Testis (tissue), 2 donors: ENCODE measurements at regions not wholly inside any gene's neighbourhood (a gene's known extent, or its start where the extent isn't known, plus 50 kb on each side); places are given as distances from the start of the nearest gene placed in this dataset.

Source experiments
- DNase-seq: peaks from one replicate; pipeline ENCODE4 v3.0.0-alpha.2; 2019
- H3K27ac ChIP-seq, 2 donors: fragments of 200-600 bp; sonication (generic); one replicate each; pipeline ENCODE4 v1.5.1; 2019
- H3K27me3 ChIP-seq: fragments of 200-600 bp; sonication (generic); one replicate; pipeline ENCODE4 v1.5.1; 2019
- H3K36me3 ChIP-seq: fragments of 200-600 bp; sonication (generic); one replicate; pipeline ENCODE4 v1.5.1; 2017; ENCODE audit warnings: low read depth; ENCODE audit errors: missing control alignments
- H3K4me1 ChIP-seq: fragments of 200-600 bp; sonication (generic); one replicate; pipeline ENCODE4 v1.5.1; 2019
- H3K4me3 ChIP-seq, 2 donors: fragments of 200-600 bp; sonication (generic); one replicate each; pipeline ENCODE4 v1.5.1; 2017 to 2019
- H3K9me3 ChIP-seq: fragments of 200-600 bp; sonication (generic); one replicate; pipeline ENCODE4 v1.5.1; 2017
- POLR2A ChIP-seq: fragments of 450-650 bp; IDR thresholded peaks from one replicate; pipeline ENCODE4 v1.6.1; 2017; ENCODE audit warnings: antibody characterized with exemption, mild to moderate bottlenecking, moderate library complexity
- WGBS, 2 donors: methylation state at CpG; one replicate each; pipeline ENCODE4 v1.1.5; 2018; 5-methylcytosine and 5-hydroxymethylcytosine counted together
- intact Hi-C: fragments of 100-400 bp; cut with DNase I; formaldehyde crosslinking; loops from one replicate; pipeline ENCODE4 v1.15.1; 2023; ENCODE audit warnings: low total_unique reads
- TF ChIP-seq, protein P1 (sequence below), 3 experiments: fragments of 450-650 bp in 2 of 3; fragments of 200-600 bp in 1 of 3; sonication (generic) in 1 of 3; IDR thresholded peaks; one replicate each; pipeline ENCODE4 v1.5.1; 2016 to 2019; ENCODE audit warnings: antibody characterized with exemption in 3 of 3, mild to moderate bottlenecking in 2 of 3, moderate library complexity in 1 of 3

DNA sequence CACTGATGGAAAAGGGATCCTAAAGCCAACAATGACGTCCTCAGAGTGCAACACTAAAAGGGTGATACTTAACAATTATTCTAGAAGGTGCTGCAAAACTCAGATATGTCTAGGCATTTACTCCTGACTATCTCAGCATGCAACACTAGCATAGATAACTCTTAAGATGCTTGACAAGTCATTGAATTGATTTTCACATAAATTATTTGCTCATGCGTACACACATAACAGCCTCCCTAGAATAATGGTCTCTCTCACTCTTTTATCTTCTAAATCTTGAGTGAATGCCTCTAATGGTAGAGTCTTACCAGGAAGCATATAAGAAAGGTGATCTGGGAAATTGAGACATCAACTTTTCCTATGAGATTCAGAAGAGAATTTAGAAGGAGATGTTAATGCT, 1283.7 kb downstream of the MRPL39 start:
- intact Hi-C loops, result no loop called here
- Histone ChIP-seq H3K9me3 (no peaks in the 10 kb centered on the region), H3K36me3 (no peaks in the 10 kb centered on the region), H3K4me3 (no peak overlapping the region), H3K27me3 (no peaks in the 10 kb centered on the region), H3K27ac (no peak overlapping the region), H3K4me1 (no peaks in the 10 kb centered on the region)
- TF ChIP-seq, protein P1, sequence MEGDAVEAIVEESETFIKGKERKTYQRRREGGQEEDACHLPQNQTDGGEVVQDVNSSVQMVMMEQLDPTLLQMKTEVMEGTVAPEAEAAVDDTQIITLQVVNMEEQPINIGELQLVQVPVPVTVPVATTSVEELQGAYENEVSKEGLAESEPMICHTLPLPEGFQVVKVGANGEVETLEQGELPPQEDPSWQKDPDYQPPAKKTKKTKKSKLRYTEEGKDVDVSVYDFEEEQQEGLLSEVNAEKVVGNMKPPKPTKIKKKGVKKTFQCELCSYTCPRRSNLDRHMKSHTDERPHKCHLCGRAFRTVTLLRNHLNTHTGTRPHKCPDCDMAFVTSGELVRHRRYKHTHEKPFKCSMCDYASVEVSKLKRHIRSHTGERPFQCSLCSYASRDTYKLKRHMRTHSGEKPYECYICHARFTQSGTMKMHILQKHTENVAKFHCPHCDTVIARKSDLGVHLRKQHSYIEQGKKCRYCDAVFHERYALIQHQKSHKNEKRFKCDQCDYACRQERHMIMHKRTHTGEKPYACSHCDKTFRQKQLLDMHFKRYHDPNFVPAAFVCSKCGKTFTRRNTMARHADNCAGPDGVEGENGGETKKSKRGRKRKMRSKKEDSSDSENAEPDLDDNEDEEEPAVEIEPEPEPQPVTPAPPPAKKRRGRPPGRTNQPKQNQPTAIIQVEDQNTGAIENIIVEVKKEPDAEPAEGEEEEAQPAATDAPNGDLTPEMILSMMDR (IDR thresholded peaks at IDR 0.05), result no peak
- TF ChIP-seq POLR2A, result no peak
- DNase-seq, result no peak
- WGBS, 2 donors, result 87 to 91% methylated on average over 2 of the region's 2 CpGs

DNA sequence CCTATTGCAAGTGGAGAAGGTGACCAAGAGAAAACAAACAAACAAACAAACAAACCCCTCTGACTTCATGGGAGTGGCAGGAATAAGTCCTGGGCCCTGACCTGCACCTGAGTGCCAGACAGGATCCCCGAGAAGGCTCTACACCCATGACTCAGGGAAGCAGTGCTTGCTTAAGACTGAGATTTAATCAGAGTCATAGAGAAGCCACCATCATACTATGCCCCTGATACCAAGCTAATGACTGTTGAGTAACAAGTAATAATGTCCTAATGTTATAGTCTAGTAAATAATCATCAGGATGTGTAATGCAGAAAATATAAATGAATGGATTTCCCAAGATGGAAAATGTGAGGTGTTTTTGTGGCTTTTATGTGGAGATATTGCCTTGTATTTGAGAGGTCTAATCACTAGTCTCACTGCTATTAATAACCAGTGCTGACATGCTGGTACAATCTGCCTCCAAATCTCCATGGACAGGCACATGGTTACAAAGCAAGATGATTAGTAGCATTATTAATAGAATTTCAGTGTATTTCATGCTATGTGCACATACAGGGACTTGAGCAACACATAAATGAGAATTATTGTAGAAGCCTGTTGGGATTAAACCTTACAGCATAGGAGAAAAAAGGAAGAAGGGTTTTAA, 1290.9 kb downstream of the MRPL39 start:
- WGBS, 2 donors, result 67 to 83% methylated on average over 1 of the region's 1 CpG
- intact Hi-C loops, result no loop called here
- no peak for DNase-seq
- no peak overlapping the region for H3K27ac ChIP-seq
- TF ChIP-seq, protein P1 (IDR thresholded peaks at IDR 0.05), result no peak
- TF ChIP-seq POLR2A, result no peak
- no peaks in the 10 kb centered on the region for H3K9me3 ChIP-seq
- H3K4me1 ChIP-seq, result no peaks in the 10 kb centered on the region
- H3K27me3 ChIP-seq, result no peaks in the 10 kb centered on the region
- no peaks in the 10 kb centered on the region for H3K36me3 ChIP-seq
- no peak overlapping the region for H3K4me3 ChIP-seq

DNA sequence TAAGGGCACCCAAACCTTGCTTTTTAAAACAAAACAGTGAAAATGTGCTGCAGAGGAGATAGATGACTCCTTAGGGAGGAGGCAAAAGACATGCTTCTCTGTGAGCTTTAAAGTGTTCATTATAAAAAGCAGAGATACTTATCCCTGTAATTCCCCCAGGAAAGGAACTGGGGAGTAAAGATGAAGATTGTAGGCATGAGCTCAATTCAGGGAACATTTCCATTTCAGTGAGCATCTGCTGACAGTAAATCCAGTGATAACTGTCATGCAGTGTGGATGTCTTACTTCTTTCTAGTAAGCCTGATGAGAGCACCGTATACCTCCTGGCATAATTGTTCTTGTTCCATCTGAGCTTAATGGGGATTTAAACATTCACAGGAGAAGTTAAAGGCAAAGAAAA, 1296.5 kb downstream of the MRPL39 start:
- Histone ChIP-seq H3K27ac (no peak overlapping the region), H3K36me3 (no peaks in the 10 kb centered on the region), H3K4me3 (no peak overlapping the region), H3K27me3 (no peaks in the 10 kb centered on the region), H3K4me1 (no peaks in the 10 kb centered on the region), H3K9me3 (no peaks in the 10 kb centered on the region)
- WGBS, 2 donors, result 47 to 68% methylated on average over 1 of the region's 1 CpG
- TF ChIP-seq, protein P1 (IDR thresholded peaks at IDR 0.05), result no peak
- no peak for TF ChIP-seq POLR2A
- intact Hi-C loops, result no loop called here
- DNase-seq, result no peak

DNA sequence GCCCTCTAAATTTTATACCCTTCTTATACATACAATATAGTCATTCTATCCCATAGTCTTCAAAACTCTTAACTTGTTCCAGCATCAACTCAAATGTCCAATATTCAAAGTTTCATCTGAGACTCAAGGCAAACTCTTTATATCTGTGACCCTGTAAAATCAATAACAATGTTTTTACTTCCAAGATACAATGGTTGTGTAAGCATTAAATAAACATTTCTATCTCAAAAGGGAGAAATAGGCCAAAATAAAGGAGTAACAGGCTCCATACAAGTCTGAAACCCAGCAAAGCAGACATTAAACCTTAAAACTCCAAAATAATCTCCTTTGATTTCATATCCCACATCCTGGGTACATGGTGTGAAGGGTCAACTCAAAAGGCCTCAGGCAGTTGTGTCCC, 1299.1 kb downstream of the MRPL39 start:
- Histone ChIP-seq H3K9me3 (no peaks in the 10 kb centered on the region), H3K4me1 (no peaks in the 10 kb centered on the region), H3K27ac (no peak overlapping the region), H3K4me3 (no peak overlapping the region), H3K27me3 (no peaks in the 10 kb centered on the region), H3K36me3 (no peaks in the 10 kb centered on the region)
- intact Hi-C loops, result no loop called here
- TF ChIP-seq POLR2A, result no peak
- TF ChIP-seq, protein P1 (IDR thresholded peaks at IDR 0.05), result no peak
- no peak for DNase-seq

DNA sequence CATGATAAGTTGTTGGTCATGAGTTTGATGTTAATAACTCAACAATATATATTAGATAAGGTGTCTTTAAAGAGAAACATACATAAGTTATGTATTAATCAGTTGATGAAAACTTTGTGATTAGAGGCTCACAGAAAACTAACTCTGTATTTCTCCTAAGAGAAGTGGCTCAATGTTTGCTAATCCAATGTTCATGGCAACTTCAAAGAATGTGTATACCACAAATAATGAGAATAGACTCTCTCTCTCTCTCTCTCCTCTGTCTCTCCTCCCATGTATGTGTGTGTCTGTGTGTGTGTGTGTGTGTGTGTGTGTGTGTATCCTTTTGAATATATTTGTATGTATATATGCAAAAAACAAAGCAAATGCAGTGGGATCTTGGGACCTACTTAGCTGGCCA, 1304.9 kb downstream of the MRPL39 start:
- TF ChIP-seq, protein P1 (IDR thresholded peaks at IDR 0.05), result no peak
- no peak for TF ChIP-seq POLR2A
- intact Hi-C loops, result no loop called here
- no peak overlapping the region for H3K4me3 ChIP-seq
- no peak overlapping the region for H3K27ac ChIP-seq
- no peaks in the 10 kb centered on the region for H3K9me3 ChIP-seq
- H3K27me3 ChIP-seq, result no peaks in the 10 kb centered on the region
- no peaks in the 10 kb centered on the region for H3K36me3 ChIP-seq
- H3K4me1 ChIP-seq, result no peaks in the 10 kb centered on the region
- DNase-seq, result no peak
